Effector memory CD4-positive, alpha-beta T cell (primary cell): ENCODE measurements at regions not wholly inside any gene's neighbourhood (a gene's known extent, or its start where the extent isn't known, plus 50 kb on each side); places are given as distances from the start of the nearest gene placed in this dataset.

Experiments used
- DNase-seq, 3 donors: peaks; one replicate each; pipeline ENCODE4 v3.0.0-alpha.2; 2020
- H3K27ac ChIP-seq: 2 replicates; pipeline ENCODE4 v1.7.0; 2013; ENCODE audit warnings: mild to moderate bottlenecking, low read length, moderate library complexity; ENCODE audit not compliant: insufficient read depth, poor library complexity, severe bottlenecking
- H3K27me3 ChIP-seq: replicated peaks from 2 replicates; pipeline ENCODE4 v1.7.0; 2013; ENCODE audit warnings: mild to moderate bottlenecking, low read length; ENCODE audit not compliant: insufficient read depth, control insufficient read depth, poor library complexity, severe bottlenecking
- H3K36me3 ChIP-seq: 2 replicates; pipeline ENCODE4 v1.7.0; 2013; ENCODE audit warnings: mild to moderate bottlenecking, low read length, moderate library complexity; ENCODE audit not compliant: control insufficient read depth, insufficient read depth
- H3K4me1 ChIP-seq: 2 replicates; pipeline ENCODE4 v1.7.0; 2013; ENCODE audit warnings: low read length, mild to moderate bottlenecking; ENCODE audit not compliant: control insufficient read depth, insufficient read depth, poor library complexity, severe bottlenecking
- H3K4me3 ChIP-seq: 2 replicates; pipeline ENCODE4 v1.7.0; 2013; ENCODE audit warnings: low read length, low read depth, mild to moderate bottlenecking; ENCODE audit not compliant: insufficient read depth, poor library complexity, severe bottlenecking
- H3K9me3 ChIP-seq: 2 replicates; pipeline ENCODE4 v1.7.0; 2013; ENCODE audit warnings: mild to moderate bottlenecking, low read length, moderate library complexity; ENCODE audit not compliant: control insufficient read depth

DNA sequence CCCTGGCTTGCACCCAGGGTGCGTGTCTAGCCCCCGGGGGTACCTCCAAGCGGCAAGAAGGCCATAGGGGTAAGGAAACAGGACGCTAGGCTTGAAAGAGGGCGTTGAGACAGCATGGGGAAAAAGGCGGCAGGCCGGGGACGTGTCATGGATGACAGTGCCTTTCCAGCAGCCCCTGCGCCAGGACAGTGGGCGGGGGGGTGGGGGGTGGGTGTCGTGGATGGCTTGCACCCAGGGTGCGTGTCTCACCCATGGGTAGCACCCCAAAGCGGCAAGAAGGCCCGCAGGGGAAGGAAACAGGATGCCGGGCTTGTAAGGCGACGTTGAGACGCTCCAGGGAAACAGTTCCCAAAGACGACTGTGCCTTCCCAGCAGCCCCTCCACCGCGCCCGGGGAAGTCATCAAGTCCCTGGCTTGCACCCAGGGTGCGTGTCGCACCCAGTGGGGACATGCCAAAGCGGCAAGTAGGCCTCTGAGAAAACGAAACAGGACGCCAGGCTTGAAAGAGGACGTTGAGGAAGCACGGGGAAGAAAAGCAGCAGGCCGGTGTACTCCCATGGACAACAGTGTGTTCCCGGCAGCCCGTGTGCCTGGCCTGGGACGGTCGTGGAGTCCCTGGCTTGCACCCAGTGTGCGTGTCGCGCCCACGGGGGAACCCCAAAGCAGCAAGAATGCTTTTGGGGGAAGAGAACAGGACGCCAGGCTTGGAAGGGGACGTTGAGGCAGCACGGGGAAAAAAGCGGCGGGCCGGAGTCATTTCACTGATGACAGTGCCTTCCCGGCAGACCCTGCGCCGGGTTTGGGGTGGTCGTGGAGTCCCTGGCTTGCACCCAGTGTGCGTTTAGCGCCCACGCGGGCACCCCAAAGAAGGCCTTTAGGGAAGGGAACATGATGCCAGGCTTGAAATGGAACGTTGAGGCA lies 163.5 kb upstream of the ALG10B start:
- no peaks in the 10 kb centered on the region for H3K27me3 ChIP-seq
- no peaks in the 10 kb centered on the region for H3K9me3 ChIP-seq
- no peaks in the 10 kb centered on the region for H3K36me3 ChIP-seq
- no peak for DNase-seq
- H3K4me3 ChIP-seq, result no peak overlapping the region
- H3K27ac ChIP-seq, result no peak overlapping the region
- H3K4me1 ChIP-seq, result no peaks in the 10 kb centered on the region

DNA sequence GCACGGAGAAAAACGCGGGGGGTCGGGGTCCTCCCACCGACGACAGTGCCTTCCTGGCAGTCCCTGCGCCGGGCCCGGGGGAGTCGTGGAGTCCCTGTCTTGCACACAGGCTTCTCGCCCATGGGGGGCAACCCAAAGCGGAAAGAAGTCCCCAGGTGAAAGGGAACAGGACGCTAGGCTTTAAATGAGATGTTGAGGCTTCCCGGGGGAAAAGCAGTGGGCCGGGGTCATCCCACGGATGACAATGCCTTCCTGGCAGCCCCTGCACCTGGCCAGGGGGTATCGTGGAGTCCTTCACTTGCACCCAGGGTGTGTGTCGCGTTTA lies 162.9 kb upstream of the ALG10B start:
- no peak overlapping the region for H3K4me3 ChIP-seq
- no peak overlapping the region for H3K27ac ChIP-seq
- no peak for DNase-seq
- no peaks in the 10 kb centered on the region for H3K9me3 ChIP-seq
- no peaks in the 10 kb centered on the region for H3K4me1 ChIP-seq
- H3K27me3 ChIP-seq, result no peaks in the 10 kb centered on the region
- H3K36me3 ChIP-seq, result no peaks in the 10 kb centered on the region

DNA sequence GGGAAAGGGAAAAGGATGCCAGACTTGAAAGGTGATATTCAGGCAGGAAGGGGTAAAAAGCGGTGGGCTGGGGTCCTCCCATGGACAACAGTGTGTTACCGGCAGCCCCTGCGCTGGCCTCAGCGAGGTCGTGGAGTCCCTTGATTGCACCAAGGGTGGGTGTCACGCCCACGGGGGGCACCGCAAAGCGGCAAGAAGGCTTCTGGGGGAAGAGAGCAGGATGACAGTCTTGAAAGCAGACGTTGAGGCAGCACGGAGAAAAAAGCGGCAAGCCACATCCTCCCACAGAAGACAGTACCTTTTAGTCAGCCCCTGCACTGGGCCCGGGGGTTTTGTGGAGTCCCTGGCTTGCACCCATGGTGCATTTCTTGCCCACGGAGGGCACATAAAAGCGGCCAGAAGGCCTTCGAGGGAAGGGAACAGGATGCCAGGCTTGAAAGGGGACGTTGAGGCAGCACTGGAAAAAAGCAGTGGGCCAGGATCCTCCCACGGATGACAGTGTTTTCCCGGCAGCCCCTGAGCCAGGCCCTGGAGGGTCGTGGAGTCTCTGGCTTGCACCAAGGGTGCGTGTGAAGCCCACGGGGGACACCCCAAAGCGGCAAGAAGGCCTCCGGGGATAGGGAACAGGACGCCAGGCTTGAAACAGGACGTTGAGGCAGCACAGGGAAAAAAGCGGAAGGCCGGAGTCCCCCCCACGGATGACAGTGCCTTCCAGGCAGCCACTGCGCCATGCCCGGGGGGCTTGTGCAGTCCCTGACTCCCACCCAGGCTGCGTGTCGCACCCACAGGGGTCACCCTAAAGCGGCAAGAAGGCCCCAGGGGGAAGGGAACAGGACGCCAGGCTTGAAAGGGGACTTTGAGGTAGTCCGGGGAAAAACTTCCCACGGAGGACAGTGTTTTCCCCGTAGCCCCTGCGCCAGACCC lies 162.2 kb upstream of the ALG10B start:
- Histone ChIP-seq H3K9me3 (no peaks in the 10 kb centered on the region), H3K4me3 (no peak overlapping the region), H3K27me3 (no peaks in the 10 kb centered on the region), H3K4me1 (no peaks in the 10 kb centered on the region), H3K36me3 (no peaks in the 10 kb centered on the region), H3K27ac (no peak overlapping the region)
- DNase-seq, result no peak

DNA sequence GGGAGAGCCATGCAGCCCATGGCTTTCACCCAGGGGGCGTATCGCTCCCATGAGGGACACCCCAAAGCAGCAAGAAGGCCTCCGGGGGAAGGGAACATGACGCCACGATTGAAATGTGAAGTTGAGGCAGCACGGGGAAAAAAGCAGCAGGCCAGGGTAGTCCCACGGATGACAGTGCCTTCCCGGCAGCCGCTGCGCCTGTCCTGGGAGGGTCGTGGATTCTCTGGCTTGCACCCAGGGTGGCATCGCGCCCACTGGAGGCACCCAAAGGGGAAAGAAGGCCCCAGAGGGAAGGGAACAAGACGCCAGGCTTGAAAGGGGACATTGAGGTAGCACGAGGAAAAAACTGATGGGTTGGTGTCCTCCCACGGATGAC lies 161.6 kb upstream of the ALG10B start:
- no peak overlapping the region for H3K4me3 ChIP-seq
- no peaks in the 10 kb centered on the region for H3K9me3 ChIP-seq
- no peak overlapping the region for H3K27ac ChIP-seq
- H3K27me3 ChIP-seq, result no peaks in the 10 kb centered on the region
- no peaks in the 10 kb centered on the region for H3K36me3 ChIP-seq
- H3K4me1 ChIP-seq, result no peaks in the 10 kb centered on the region
- no peak for DNase-seq

DNA sequence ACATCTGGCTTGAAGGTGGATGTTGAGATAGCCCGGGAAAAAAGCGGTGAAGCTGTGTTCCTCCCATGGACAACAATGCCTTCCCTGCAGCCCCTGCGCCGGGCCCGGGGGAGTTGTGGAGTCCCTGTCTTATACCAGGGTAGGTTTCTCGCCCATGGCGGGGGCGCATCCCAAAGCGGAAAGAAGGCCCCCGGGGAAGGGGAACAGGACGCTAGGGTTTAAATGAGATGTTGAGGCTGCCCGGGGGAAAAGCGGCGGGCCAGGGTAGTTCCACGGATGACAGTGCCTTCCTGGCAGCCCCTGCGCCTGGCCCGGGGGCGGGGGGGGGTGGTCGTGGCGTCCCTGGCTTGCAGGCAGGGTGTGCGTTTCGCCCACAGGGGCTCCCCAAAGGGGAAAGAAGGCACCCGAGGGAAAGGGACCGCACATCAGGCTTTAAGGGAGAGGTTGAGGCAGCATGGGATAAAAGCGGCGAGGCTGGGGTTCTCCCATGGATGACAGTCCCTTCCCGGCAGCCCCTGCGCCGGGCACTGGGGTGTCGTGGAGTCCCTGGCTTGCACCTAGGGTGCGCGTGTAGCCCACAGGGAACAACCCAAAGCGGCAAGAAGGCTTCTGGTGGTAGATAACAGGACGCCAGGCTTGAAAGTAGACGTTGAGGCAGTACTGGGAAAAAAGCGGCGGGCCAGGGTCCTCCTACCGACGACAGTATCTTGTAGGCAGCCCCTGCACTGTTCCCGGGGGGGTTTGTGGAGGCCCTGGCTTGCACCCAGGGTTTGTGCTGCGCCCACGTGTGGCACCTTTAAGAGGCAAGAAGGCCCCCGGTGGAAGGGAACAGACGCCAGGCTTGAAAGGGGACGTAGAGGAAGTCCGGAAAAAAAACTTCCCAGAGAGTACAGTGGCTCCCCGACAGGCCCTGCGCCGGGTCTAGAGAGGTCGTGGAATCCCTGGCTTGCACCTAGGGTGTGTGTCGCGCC lies 160.8 kb upstream of the ALG10B start:
- no peak overlapping the region for H3K4me3 ChIP-seq
- no peaks in the 10 kb centered on the region for H3K9me3 ChIP-seq
- DNase-seq, result no peak
- H3K36me3 ChIP-seq, result no peaks in the 10 kb centered on the region
- H3K27ac ChIP-seq, result no peak overlapping the region
- no peaks in the 10 kb centered on the region for H3K4me1 ChIP-seq
- H3K27me3 ChIP-seq, result no peaks in the 10 kb centered on the region

DNA sequence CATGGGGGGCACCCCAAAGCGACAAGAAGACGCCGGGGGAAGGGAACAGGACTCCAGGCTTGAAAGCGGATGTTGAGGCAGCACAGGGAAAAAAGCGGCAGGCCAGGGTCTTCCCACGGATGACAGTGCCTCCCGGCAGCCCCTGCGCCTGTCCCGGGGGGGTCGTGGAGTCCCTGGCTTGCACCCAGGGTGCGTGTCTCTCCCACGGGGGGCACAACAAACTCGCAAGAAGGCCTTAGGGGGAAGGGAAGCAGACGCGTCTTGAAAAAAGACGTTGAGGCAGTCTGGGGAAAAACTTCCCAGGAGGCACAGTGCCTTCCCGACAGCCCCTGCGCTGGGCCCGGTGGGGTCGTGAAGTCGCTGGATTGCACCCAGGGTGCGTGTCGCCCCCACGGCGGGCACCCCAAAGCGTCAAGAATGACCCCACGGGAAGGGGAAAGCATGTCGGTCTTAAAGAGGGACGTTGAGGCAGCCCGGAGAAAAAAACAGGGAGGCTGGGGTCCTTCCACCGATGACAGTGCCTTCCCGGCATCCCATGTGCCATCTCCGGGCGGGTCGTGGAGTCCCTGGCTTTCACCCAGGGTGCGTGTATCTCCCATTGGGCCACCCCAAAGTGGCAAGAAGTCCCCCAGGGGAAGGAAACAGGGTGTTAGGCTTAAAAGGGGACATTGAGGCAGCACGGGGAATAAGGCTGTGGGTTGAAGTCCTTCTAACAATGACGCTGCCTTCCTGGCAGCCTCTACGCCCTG lies 159.9 kb upstream of the ALG10B start:
- H3K4me3 ChIP-seq, result no peak overlapping the region
- no peak overlapping the region for H3K27ac ChIP-seq
- no peaks in the 10 kb centered on the region for H3K27me3 ChIP-seq
- no peaks in the 10 kb centered on the region for H3K9me3 ChIP-seq
- H3K36me3 ChIP-seq, result no peaks in the 10 kb centered on the region
- H3K4me1 ChIP-seq, result no peaks in the 10 kb centered on the region
- no peak for DNase-seq

DNA sequence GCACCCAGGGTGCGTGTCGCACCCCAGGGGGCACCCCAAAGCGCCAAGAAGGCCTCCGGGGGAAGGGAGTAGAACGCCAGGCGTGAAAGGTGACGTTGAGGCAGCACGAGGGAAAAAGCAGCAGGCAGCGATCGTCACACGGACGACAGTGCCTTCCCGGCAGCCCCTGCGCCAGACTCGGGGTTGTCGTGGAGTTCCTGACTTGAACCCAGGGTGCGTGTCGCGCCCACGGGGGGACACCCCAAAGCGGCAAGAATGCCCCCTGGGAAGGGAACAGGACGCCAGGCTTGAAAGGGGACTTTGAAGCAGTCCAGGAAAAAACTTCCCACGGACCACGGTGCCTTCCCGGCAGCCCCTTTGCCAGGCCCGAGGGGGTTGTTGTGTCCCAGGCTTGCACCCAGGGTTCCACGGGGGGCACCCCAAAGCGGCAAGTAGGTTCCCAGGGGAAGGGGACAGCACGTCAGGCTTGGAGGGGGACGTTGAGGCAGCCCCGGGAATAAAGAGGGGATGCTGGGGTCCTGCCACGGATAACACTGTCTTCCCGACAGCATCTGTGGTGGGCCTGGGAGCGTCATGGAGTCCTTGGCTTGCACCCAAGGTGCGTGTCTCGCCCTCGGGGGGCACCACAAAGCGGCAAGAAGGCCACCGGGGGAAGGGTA lies 159.2 kb upstream of the ALG10B start:
- Histone ChIP-seq H3K27me3 (no peaks in the 10 kb centered on the region), H3K4me3 (no peak overlapping the region), H3K9me3 (no peaks in the 10 kb centered on the region), H3K36me3 (no peaks in the 10 kb centered on the region), H3K27ac (no peak overlapping the region), H3K4me1 (no peaks in the 10 kb centered on the region)
- DNase-seq, result no peak

DNA sequence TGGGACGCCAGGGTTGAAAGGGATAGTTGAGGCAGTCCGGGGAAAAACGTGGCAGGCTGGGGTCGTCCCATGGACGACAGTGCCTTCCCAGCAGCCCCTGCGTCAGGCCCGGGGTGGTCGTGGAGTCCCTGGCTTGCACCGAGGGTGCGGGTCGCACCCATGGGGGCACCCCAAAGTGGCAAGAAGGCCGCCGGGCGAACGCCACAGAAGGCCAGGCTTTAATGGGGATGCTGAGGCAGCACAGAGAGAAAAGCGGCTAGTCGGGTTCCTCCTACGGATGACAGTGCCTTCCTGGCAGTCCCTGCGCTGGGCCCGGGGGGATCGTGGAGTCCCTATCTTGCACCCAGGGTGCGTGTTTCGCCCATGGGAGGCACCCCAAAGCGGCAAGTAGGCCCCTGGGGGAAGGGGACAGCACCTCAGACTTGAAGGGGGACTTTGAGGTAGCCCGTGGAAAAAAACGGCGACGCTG lies 158.6 kb upstream of the ALG10B start:
- no peaks in the 10 kb centered on the region for H3K4me1 ChIP-seq
- no peak overlapping the region for H3K4me3 ChIP-seq
- no peaks in the 10 kb centered on the region for H3K9me3 ChIP-seq
- no peaks in the 10 kb centered on the region for H3K36me3 ChIP-seq
- H3K27me3 ChIP-seq, result no peaks in the 10 kb centered on the region
- H3K27ac ChIP-seq, result no peak overlapping the region
- no peak for DNase-seq
